Cardiac fibroblast (primary cell): ENCODE measurements at regions not wholly inside any gene's neighbourhood (a gene's known extent, or its start where the extent isn't known, plus 50 kb on each side); places are given as distances from the start of the nearest gene placed in this dataset.

Experiments used
- DNase-seq, 2 donors: peaks; one replicate each; pipeline versions ENCODE4 v3.0.0 to v3.0.0-alpha.2; 2010; ENCODE audit warnings: low read depth in 2 of 2
- H3K4me3 ChIP-seq, 2 donors: replicated peaks in 1 of 2; 1 replicate in 1 of 2; 2 replicates in 1 of 2; pipeline ENCODE4 v1.5.1; 2011; ENCODE audit warnings: low read depth in 2 of 2, low read length in 2 of 2, mild to moderate bottlenecking in 2 of 2, moderate library complexity in 1 of 2
- CTCF ChIP-seq: IDR thresholded peaks from one replicate; pipeline ENCODE4 v1.5.1; 2011; ENCODE audit warnings: low read depth, mild to moderate bottlenecking, low read length, inconsistent platforms

- TF ChIP-seq CTCF, result no peak
- no peak for DNase-seq
- H3K4me3 ChIP-seq, result no peak overlapping the region
Observed at GRCh38 chr12:113676547-113676946, 204.9 kb upstream of the LHX5 start.

- DNase-seq, result no peak
- H3K4me3 ChIP-seq, result no peak overlapping the region
- TF ChIP-seq CTCF, result no peak
Observed at GRCh38 chr12:113676117-113676516, 204.4 kb upstream of the LHX5 start.

- DNase-seq, result no peak
- H3K4me3 ChIP-seq, result no peak overlapping the region
- TF ChIP-seq CTCF, result no peak
Observed at GRCh38 chr12:113674996-113675395, 203.3 kb upstream of the LHX5 start.

GRCh38 chr12:113674302-113674701 is 202.6 kb upstream of the LHX5 start:
- no peak for TF ChIP-seq CTCF
- DNase-seq, result no peak
- H3K4me3 ChIP-seq, result no peak overlapping the region

GRCh38 chr12:113673458-113674238 is 202.0 kb upstream of the LHX5 start:
- DNase-seq, result no peak
- no peak overlapping the region for H3K4me3 ChIP-seq
- no peak for TF ChIP-seq CTCF

GRCh38 chr12:113670742-113671141 is 199.1 kb upstream of the LHX5 start:
- DNase-seq, result no peak

More at GRCh38 chr12:113670742-113671141, 199.1 kb upstream of the LHX5 start:
- no peak for TF ChIP-seq CTCF
- no peak overlapping the region for H3K4me3 ChIP-seq
